ENCODE measurements at regions not wholly inside any gene's neighbourhood (a gene's known extent, or its start where the extent isn't known, plus 50 kb on each side); places are given as distances from the start of the nearest gene placed in this dataset.

- Histone ChIP-seq H3K9ac (ENCODE audit: low read length) (no peak overlapping the region), H3K4me2 (ENCODE audit: low read depth, low read length, poor library complexity, severe bottlenecking) (no peak overlapping the region), H3K27me3 (ENCODE audit: low read length) (no peaks in the 10 kb centered on the region), H3K36me3 (ENCODE audit: low read length) (no peaks in the 10 kb centered on the region), H3K27ac (ENCODE audit: low read depth, low read length) (no peak overlapping the region), H3K79me2 (ENCODE audit: insufficient read depth, low read length) (no peaks in the 10 kb centered on the region), H3K9me2 (replicated peaks; ENCODE audit: insufficient read depth, low read length) (no peaks in the 10 kb centered on the region), H2AFZ (ENCODE audit: low read depth, low read length, severe bottlenecking) (peak overlapping the region; percentile 43), H4K20me1 (ENCODE audit: low read depth, low read length) (no peaks in the 10 kb centered on the region), H3F3A (ENCODE audit: insufficient read depth) (no peaks in the 10 kb centered on the region), H3K4me3 (ENCODE audit: insufficient read depth, low read length, poor library complexity, severe bottlenecking) (no peak overlapping the region), H3K9me3 (ENCODE audit: insufficient read depth, low read length) (peaks cover 6% of the 10 kb centered on the region; the same call in 1 of the 2 replicates)
- no peak for TF ChIP-seq CTCF (IDR thresholded peaks at IDR 0.05; ENCODE audit: insufficient read depth, low read length, poor library complexity, severe bottlenecking)
- no peak for TF ChIP-seq EZH2phosphoT487 (conservative IDR thresholded peaks at IDR 0.05; ENCODE audit: low read length)
Observed at GRCh38 chr13:71021825-71022422, 845.1 kb downstream of the DACH1 start.

DNA sequence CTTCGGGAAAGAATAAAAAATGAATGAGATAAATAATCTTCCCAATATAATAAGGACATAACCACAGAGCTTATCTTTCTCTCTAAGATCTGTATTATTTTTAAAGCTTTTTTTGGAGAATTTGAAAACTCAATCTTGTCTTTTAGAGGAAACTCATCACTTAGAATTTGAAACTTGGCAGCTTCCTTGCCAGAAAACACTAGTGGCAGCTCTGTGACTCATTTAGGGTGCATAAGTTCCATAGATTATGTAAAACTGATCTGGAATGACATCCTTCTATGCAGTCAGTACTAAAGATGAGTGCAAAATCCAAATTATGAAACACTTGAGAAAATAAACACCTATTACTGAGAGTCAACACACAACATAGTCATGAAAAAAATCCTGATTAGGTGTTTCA lies 848.0 kb downstream of the DACH1 start:
- Histone ChIP-seq H4K20me1 (ENCODE audit: low read depth, low read length) (no peaks in the 10 kb centered on the region), H3K27me3 (ENCODE audit: low read length) (no peaks in the 10 kb centered on the region), H3K36me3 (ENCODE audit: low read length) (no peaks in the 10 kb centered on the region), H3K4me3 (ENCODE audit: insufficient read depth, low read length, poor library complexity, severe bottlenecking) (no peak overlapping the region), H2AFZ (ENCODE audit: low read depth, low read length, severe bottlenecking) (no peak overlapping the region), H3F3A (ENCODE audit: insufficient read depth) (no peaks in the 10 kb centered on the region), H3K9me3 (ENCODE audit: insufficient read depth, low read length) (no peaks in the 10 kb centered on the region), H3K4me2 (ENCODE audit: low read depth, low read length, poor library complexity, severe bottlenecking) (no peak overlapping the region), H3K79me2 (ENCODE audit: insufficient read depth, low read length) (no peaks in the 10 kb centered on the region), H3K27ac (ENCODE audit: low read depth, low read length) (no peak overlapping the region), H3K9me2 (replicated peaks; ENCODE audit: insufficient read depth, low read length) (no peaks in the 10 kb centered on the region), H3K9ac (ENCODE audit: low read length) (no peak overlapping the region)
- TF ChIP-seq CTCF (IDR thresholded peaks at IDR 0.05; ENCODE audit: insufficient read depth, low read length, poor library complexity, severe bottlenecking) (no peak), EZH2phosphoT487 (conservative IDR thresholded peaks at IDR 0.05; ENCODE audit: low read length) (no peak)

DNA sequence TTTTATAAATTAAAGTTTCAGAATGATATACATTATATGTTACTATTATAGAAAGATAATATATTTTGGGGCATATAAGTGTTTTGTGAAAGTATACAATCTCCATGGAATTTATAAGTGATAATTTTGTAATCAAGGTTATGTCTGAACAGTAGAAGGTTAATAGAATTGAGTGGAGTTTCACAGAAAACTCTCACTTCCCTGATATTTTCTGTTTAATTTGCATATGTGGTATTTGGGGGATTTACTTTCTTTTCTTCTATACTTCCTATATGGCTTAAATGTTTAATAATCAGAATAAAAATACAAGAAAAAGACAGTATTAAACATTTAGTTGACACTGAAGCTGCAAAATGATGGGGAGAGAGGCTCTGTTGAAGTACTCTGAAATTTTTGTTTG lies 848.5 kb downstream of the DACH1 start:
- no peaks in the 10 kb centered on the region for H4K20me1 ChIP-seq (ENCODE audit: low read depth, low read length)
- H3K4me2 ChIP-seq (ENCODE audit: low read depth, low read length, poor library complexity, severe bottlenecking): no peak overlapping the region
- H3F3A ChIP-seq (ENCODE audit: insufficient read depth): no peaks in the 10 kb centered on the region
- no peaks in the 10 kb centered on the region for H3K9me3 ChIP-seq (ENCODE audit: insufficient read depth, low read length)
- H3K79me2 ChIP-seq (ENCODE audit: insufficient read depth, low read length): no peaks in the 10 kb centered on the region
- H3K9ac ChIP-seq (ENCODE audit: low read length): no peak overlapping the region
- H3K4me3 ChIP-seq (ENCODE audit: insufficient read depth, low read length, poor library complexity, severe bottlenecking): no peak overlapping the region
- H3K9me2 ChIP-seq (replicated peaks; ENCODE audit: insufficient read depth, low read length): no peaks in the 10 kb centered on the region
- no peaks in the 10 kb centered on the region for H3K36me3 ChIP-seq (ENCODE audit: low read length)
- H2AFZ ChIP-seq (ENCODE audit: low read depth, low read length, severe bottlenecking): no peak overlapping the region
- no peak overlapping the region for H3K27ac ChIP-seq (ENCODE audit: low read depth, low read length)
- TF ChIP-seq EZH2phosphoT487 (conservative IDR thresholded peaks at IDR 0.05; ENCODE audit: low read length) (no peak), CTCF (IDR thresholded peaks at IDR 0.05; ENCODE audit: insufficient read depth, low read length, poor library complexity, severe bottlenecking) (no peak)
- H3K27me3 ChIP-seq (ENCODE audit: low read length): no peaks in the 10 kb centered on the region
